ENCODE measurements at regions not wholly inside any gene's neighbourhood (a gene's known extent, or its start where the extent isn't known, plus 50 kb on each side); places are given as distances from the start of the nearest gene placed in this dataset.

GRCh38 chr2:67570611-67571010, 173.5 kb downstream of the ETAA1 start:
- Histone ChIP-seq H3K4me2 (no peak overlapping the region), H3K36me3 (replicated peaks; ENCODE audit: insufficient read depth, low read depth) (no peaks in the 10 kb centered on the region), H3K4me3 (no peak overlapping the region), H2AFZ (no peak overlapping the region), H3K27me3 (no peaks in the 10 kb centered on the region), H4K20me1 (ENCODE audit: insufficient read depth, poor library complexity, severe bottlenecking) (no peaks in the 10 kb centered on the region), H3K79me2 (no peaks in the 10 kb centered on the region), H3K4me1 (ENCODE audit: insufficient read depth) (no peaks in the 10 kb centered on the region), H3K9me3 (ENCODE audit: low read depth) (no peaks in the 10 kb centered on the region), H3K27ac (no peak overlapping the region), H3K9me2 (replicated peaks; ENCODE audit: insufficient read depth) (no peaks in the 10 kb centered on the region)
- no peak for DNase-seq (ENCODE audit: low spot score)
- 74% methylated on average over 2 of the region's 2 CpGs for WGBS (ENCODE audit: low lambda C conversion rate, missing lambda C conversion rate)
- TF ChIP-seq EZH2phosphoT487 (IDR thresholded peaks at IDR 0.05; ENCODE audit: low read depth, severe bottlenecking, unreplicated experiment): no peak
- TF ChIP-seq EZH2 (IDR thresholded peaks at IDR 0.05; ENCODE audit: borderline replicate concordance): no peak
- no peak for TF ChIP-seq CTCF (IDR thresholded peaks at IDR 0.05; ENCODE audit: poor library complexity)

DNA sequence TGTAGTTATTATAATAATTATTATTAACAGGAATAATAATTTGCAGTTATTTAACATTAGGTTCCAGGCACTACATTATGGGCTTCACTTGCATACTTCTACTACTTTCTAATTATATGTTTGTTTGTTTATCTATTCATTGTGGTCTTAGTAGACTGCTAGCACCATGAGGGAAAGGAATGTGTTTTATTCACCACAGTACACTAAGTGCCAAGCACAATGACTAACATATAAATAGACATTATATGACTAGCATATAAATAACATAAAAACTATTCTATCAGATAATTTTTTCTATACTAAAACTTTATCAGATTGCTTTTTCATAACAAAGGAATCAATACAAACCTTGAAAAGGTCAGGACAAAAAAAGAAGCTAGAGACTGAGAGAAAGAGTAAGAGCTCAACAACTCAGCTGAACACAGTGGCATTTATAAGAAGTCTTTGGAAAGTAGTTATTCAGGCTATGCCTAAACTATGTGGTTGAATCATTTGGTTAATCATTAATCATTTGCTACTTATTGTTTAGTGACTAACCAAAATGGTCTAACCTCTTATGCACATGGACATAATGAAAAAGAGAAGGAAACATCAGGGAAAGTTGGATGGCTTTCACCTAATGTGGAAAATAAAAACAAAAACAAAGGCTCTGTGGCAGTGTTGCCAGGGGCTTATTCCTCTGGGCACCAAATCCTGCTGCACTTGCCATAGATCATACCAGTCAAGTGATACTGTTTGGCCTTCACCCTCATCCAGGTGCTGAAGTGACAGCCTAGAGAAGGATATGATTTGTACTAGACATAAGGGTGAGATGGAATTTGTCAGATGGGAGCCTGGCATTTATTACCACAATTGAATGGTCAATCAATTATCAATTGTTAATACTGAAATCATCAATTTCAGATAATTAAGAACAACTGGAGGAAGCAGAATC, 174.9 kb downstream of the ETAA1 start:
- peak; percentile 35 for DNase-seq (ENCODE audit: low spot score)
- no peaks in the 10 kb centered on the region for H3K36me3 ChIP-seq (replicated peaks; ENCODE audit: insufficient read depth, low read depth)
- H3K9me2 ChIP-seq (replicated peaks; ENCODE audit: insufficient read depth): no peaks in the 10 kb centered on the region
- H3K4me2 ChIP-seq: no peak overlapping the region
- no peak overlapping the region for H2AFZ ChIP-seq
- TF ChIP-seq EZH2 (IDR thresholded peaks at IDR 0.05; ENCODE audit: borderline replicate concordance): no peak
- no peak for TF ChIP-seq EZH2phosphoT487 (IDR thresholded peaks at IDR 0.05; ENCODE audit: low read depth, severe bottlenecking, unreplicated experiment)
- no peak for TF ChIP-seq CTCF (IDR thresholded peaks at IDR 0.05; ENCODE audit: poor library complexity)
- H4K20me1 ChIP-seq (ENCODE audit: insufficient read depth, poor library complexity, severe bottlenecking): no peaks in the 10 kb centered on the region
- H3K27me3 ChIP-seq: no peaks in the 10 kb centered on the region
- H3K27ac ChIP-seq: peak overlapping the region; percentile 14
- H3K79me2 ChIP-seq: no peaks in the 10 kb centered on the region
- H3K4me1 ChIP-seq (ENCODE audit: insufficient read depth): no peaks in the 10 kb centered on the region
- no peaks in the 10 kb centered on the region for H3K9me3 ChIP-seq (ENCODE audit: low read depth)
- no peak overlapping the region for H3K4me3 ChIP-seq

DNA sequence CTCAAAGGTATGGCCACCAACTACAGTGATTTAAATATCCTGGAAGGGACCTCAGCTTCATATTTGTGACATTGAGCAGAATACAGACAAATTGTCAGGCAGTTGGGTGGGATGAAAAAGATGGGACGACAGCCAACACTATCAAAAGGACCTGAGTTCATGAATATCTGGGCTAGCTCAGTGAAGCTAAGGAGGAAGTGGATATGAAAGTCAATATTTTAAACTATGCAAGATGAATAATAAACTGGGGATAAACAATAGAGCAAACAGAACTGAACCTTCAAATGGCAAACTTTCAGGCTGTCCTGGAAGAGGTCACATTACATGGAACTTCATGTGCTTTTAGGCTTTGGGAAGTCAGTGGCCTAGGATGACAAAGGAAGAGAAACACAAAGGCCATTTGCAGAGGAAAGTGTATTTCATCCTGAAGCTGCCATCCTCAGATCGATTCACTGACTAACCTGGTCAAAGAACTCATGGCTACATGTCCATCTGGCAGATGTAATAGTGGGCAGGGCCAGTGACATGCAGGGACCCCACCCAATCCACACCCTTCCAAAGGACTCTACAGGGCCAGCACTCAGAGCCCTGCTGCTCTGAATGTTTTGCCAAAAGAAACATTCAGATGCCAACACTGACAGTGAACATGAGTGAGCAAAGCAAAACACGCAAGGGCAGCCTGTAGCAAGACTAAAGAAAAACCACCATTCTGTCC, 175.7 kb downstream of the ETAA1 start:
- H3K9me3 ChIP-seq (ENCODE audit: low read depth): no peaks in the 10 kb centered on the region
- no peak for TF ChIP-seq EZH2phosphoT487 (IDR thresholded peaks at IDR 0.05; ENCODE audit: low read depth, severe bottlenecking, unreplicated experiment)
- no peak for TF ChIP-seq EZH2 (IDR thresholded peaks at IDR 0.05; ENCODE audit: borderline replicate concordance)
- no peak for TF ChIP-seq CTCF (IDR thresholded peaks at IDR 0.05; ENCODE audit: poor library complexity)
- no peak overlapping the region for H2AFZ ChIP-seq
- H3K27me3 ChIP-seq: no peaks in the 10 kb centered on the region
- DNase-seq (ENCODE audit: low spot score): no peak
- no peak overlapping the region for H3K4me2 ChIP-seq
- H3K36me3 ChIP-seq (replicated peaks; ENCODE audit: insufficient read depth, low read depth): no peaks in the 10 kb centered on the region
- H3K9me2 ChIP-seq (replicated peaks; ENCODE audit: insufficient read depth): no peaks in the 10 kb centered on the region
- no peak overlapping the region for H3K4me3 ChIP-seq
- H4K20me1 ChIP-seq (ENCODE audit: insufficient read depth, poor library complexity, severe bottlenecking): no peaks in the 10 kb centered on the region
- 90% methylated on average over 3 of the region's 3 CpGs for WGBS (ENCODE audit: low lambda C conversion rate, missing lambda C conversion rate)
- H3K27ac ChIP-seq: peak overlapping the region; percentile 3
- no peaks in the 10 kb centered on the region for H3K79me2 ChIP-seq
- no peaks in the 10 kb centered on the region for H3K4me1 ChIP-seq (ENCODE audit: insufficient read depth)

Data from hepatocyte (in vitro differentiated cells).